Activated CD8-positive, alpha-beta T cell treated with anti-CD3 and anti-CD28 coated beads for 36 hours (primary cell): ENCODE measurements at regions not wholly inside any gene's neighbourhood (a gene's known extent, or its start where the extent isn't known, plus 50 kb on each side); places are given as distances from the start of the nearest gene placed in this dataset.

Experiments used
- ATAC-seq: fragments of 200-7000 bp; cut with Tn5 transposase; one replicate; pipeline ENCODE4 v1.10.0; 2021; ENCODE audit warnings: mild to moderate bottlenecking, moderate library complexity
- CTCF ChIA-PET: fragments of 350-600 bp; sonication (Branson Sonifier 250); formaldehyde crosslinking; loops from one replicate; lab custom pipeline; 2021; ENCODE audit warnings: antibody characterized with exemption; lab: Charles Lee
- POLR2A ChIA-PET: fragments of 350-600 bp; sonication (Branson Sonifier 250); formaldehyde crosslinking; loops from one replicate; lab custom pipeline; 2021; ENCODE audit warnings: antibody characterized with exemption; lab: Charles Lee
- DNase-seq: peaks from one replicate; pipeline ENCODE4 v3.0.0-alpha.2; 2020
- H3K27ac Mint-ChIP-seq: one replicate; pipeline ENCODE4 v1.8.0; 2021; ENCODE audit warnings: mild to moderate bottlenecking, mixed read lengths
- H3K27me3 Mint-ChIP-seq: one replicate; pipeline ENCODE4 v1.8.0; 2021; ENCODE audit warnings: mixed read lengths
- H3K36me3 Mint-ChIP-seq: one replicate; pipeline ENCODE4 v1.8.0; 2021; ENCODE audit warnings: low read depth, mixed read lengths
- H3K4me1 Mint-ChIP-seq: one replicate; pipeline ENCODE4 v1.8.0; 2021; ENCODE audit warnings: low read depth, mixed read lengths
- H3K4me3 Mint-ChIP-seq: one replicate; pipeline ENCODE4 v1.8.0; 2021; ENCODE audit warnings: mild to moderate bottlenecking, moderate library complexity, mixed read lengths
- H3K9me3 Mint-ChIP-seq: one replicate; pipeline ENCODE4 v1.8.0; 2021; ENCODE audit warnings: mixed read lengths
- intact Hi-C: fragments of 100-400 bp; cut with micrococcal nuclease; formaldehyde crosslinking; loops from one replicate; pipeline ENCODE4 v1.10.0; 2022
- TF ChIP-seq, protein P1 (sequence below): fragments of 200-600 bp; IDR thresholded peaks from one replicate; pipeline ENCODE4 v1.8.0; 2022; ENCODE audit warnings: antibody characterized with exemption, mild to moderate bottlenecking

GRCh38 chr2:154532763-154533162 is 165.7 kb upstream of the KCNJ3 start:
- ChIA-PET CTCF (no interaction called here), POLR2A (no interaction called here)
- TF ChIP-seq, protein P1, sequence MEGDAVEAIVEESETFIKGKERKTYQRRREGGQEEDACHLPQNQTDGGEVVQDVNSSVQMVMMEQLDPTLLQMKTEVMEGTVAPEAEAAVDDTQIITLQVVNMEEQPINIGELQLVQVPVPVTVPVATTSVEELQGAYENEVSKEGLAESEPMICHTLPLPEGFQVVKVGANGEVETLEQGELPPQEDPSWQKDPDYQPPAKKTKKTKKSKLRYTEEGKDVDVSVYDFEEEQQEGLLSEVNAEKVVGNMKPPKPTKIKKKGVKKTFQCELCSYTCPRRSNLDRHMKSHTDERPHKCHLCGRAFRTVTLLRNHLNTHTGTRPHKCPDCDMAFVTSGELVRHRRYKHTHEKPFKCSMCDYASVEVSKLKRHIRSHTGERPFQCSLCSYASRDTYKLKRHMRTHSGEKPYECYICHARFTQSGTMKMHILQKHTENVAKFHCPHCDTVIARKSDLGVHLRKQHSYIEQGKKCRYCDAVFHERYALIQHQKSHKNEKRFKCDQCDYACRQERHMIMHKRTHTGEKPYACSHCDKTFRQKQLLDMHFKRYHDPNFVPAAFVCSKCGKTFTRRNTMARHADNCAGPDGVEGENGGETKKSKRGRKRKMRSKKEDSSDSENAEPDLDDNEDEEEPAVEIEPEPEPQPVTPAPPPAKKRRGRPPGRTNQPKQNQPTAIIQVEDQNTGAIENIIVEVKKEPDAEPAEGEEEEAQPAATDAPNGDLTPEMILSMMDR, result no peak
- no peaks in the 10 kb centered on the region for H3K27me3 Mint-ChIP-seq
- no peak for ATAC-seq
- peaks cover 2% of the 10 kb centered on the region for H3K9me3 Mint-ChIP-seq
- no peaks in the 10 kb centered on the region for H3K36me3 Mint-ChIP-seq
- H3K4me1 Mint-ChIP-seq, result no peaks in the 10 kb centered on the region
- no peak for DNase-seq
- H3K27ac Mint-ChIP-seq, result no peak overlapping the region
- intact Hi-C loops, result no loop called here
- no peak overlapping the region for H3K4me3 Mint-ChIP-seq

DNA sequence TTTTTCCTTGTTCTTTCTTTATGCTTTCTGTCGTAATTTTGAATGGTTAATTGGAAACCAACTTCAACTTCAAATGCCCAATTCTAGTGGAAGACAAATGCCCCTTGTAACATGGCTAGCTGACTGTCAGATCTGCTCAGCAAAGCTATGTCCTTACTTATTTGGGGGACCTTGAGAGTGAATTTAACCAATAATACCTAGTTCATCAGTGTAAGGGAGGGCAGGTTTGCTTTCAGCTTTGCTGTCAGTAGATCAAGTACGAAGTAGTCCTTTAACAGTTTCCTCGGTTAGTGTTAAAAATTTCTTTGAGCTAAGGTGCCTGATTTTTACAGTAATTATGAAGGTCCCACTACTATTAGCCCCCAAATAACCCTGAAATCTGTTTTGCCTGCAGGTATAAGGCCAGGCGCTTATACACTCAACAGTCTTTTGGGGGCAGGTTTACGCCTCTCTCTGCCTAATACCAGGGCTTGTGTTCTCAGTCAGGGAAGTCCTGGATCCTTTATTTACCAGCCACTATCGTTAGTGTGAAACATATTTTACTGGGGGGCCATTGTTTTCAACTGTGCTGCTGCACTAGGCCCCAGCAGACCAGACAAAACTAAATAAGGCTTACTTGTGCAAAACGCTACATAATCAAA is 165.1 kb upstream of the KCNJ3 start:
- H3K4me3 Mint-ChIP-seq, result no peak overlapping the region
- intact Hi-C loops, result no loop called here
- CTCF ChIA-PET, result no interaction called here
- no peak overlapping the region for H3K27ac Mint-ChIP-seq
- H3K4me1 Mint-ChIP-seq, result no peaks in the 10 kb centered on the region
- peaks cover 2% of the 10 kb centered on the region for H3K9me3 Mint-ChIP-seq
- TF ChIP-seq, protein P1, result no peak
- DNase-seq, result no peak
- ATAC-seq, result no peak
- H3K27me3 Mint-ChIP-seq, result no peaks in the 10 kb centered on the region
- H3K36me3 Mint-ChIP-seq, result no peaks in the 10 kb centered on the region
- POLR2A ChIA-PET, result no interaction called here

- no peak for ATAC-seq
- no peak overlapping the region for H3K4me3 Mint-ChIP-seq
- no peaks in the 10 kb centered on the region for H3K27me3 Mint-ChIP-seq
- CTCF ChIA-PET, result no interaction called here
- DNase-seq, result no peak
- H3K9me3 Mint-ChIP-seq, result no peaks in the 10 kb centered on the region
- TF ChIP-seq, protein P1, result no peak
- H3K36me3 Mint-ChIP-seq, result no peaks in the 10 kb centered on the region
- H3K27ac Mint-ChIP-seq, result no peak overlapping the region
- intact Hi-C loops, result no loop called here
- POLR2A ChIA-PET, result no interaction called here
- no peaks in the 10 kb centered on the region for H3K4me1 Mint-ChIP-seq
These were observed 161.5 kb upstream of the KCNJ3 start for GRCh38 chr2:154537024-154537423.

DNA sequence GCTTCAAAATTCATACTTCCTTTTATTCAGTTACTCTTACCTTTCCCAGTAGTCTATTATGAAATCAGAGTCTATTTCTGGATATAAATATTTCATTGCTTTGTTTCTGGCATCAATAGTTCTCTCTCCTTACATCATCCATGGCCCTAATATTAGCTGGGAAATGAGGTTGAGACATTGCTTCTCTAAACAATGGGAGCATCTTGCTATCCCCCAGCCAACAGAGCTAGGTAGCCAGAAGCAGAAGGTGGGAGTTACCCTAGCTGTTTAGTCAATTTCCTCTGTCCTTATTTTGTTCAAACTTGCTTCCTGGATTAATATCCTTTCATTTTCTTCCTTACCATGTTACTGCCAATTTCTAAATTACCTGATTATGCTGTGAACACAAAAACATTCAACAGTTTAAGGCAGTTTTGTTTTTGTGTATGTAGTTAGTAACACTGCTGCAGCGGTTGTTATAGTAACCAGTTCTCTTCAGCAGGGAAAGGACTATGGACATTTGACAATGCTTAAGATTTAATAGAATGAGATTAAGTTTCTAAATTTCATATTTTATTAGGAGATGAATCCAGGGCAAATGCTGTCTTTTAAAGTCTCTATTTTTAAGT is 160.5 kb upstream of the KCNJ3 start:
- POLR2A ChIA-PET, result no interaction called here
- no peaks in the 10 kb centered on the region for H3K9me3 Mint-ChIP-seq
- ATAC-seq (no peak), DNase-seq (no peak)
- TF ChIP-seq, protein P1, result no peak
- no peak overlapping the region for H3K27ac Mint-ChIP-seq
- H3K4me1 Mint-ChIP-seq, result no peaks in the 10 kb centered on the region
- H3K36me3 Mint-ChIP-seq, result no peaks in the 10 kb centered on the region
- no peaks in the 10 kb centered on the region for H3K27me3 Mint-ChIP-seq
- no peak overlapping the region for H3K4me3 Mint-ChIP-seq
- CTCF ChIA-PET, result no interaction called here
- intact Hi-C loops, result no loop called here

- ATAC-seq (no peak), DNase-seq (no peak)
- H3K4me1 Mint-ChIP-seq, result no peaks in the 10 kb centered on the region
- no peak overlapping the region for H3K4me3 Mint-ChIP-seq
- H3K27me3 Mint-ChIP-seq, result no peaks in the 10 kb centered on the region
- H3K27ac Mint-ChIP-seq, result no peak overlapping the region
- H3K9me3 Mint-ChIP-seq, result peaks cover 17% of the 10 kb centered on the region
- POLR2A ChIA-PET, result no interaction called here
- CTCF ChIA-PET, result no interaction called here
- TF ChIP-seq, protein P1, result no peak
- no peaks in the 10 kb centered on the region for H3K36me3 Mint-ChIP-seq
- intact Hi-C loops, result no loop called here
These were observed 152.2 kb upstream of the KCNJ3 start for GRCh38 chr2:154546341-154546740.
